ENCODE measurements at regions not wholly inside any gene's neighbourhood (a gene's known extent, or its start where the extent isn't known, plus 50 kb on each side); places are given as distances from the start of the nearest gene placed in this dataset.

DNA sequence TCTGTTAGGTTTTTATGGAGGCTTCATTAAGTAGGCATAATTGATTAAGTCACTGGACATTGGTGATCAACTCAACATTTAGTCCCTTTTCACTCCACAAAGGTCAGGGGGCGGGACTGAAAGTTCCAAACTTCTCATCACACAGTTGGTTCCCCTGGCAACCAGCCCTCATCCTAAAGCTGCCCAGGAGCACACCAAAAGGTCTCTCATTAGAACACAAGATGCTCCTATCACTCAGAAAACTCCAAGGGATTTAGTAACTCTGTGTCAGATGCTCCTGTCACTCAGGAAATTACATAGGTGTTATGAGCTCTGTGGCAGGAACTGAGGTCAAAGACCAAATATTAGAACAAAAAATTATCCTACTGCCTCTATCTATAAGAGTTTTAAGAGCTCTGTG, 321.5 kb downstream of the OTOL1 start:
- DNase-seq, result no peak

DNA sequence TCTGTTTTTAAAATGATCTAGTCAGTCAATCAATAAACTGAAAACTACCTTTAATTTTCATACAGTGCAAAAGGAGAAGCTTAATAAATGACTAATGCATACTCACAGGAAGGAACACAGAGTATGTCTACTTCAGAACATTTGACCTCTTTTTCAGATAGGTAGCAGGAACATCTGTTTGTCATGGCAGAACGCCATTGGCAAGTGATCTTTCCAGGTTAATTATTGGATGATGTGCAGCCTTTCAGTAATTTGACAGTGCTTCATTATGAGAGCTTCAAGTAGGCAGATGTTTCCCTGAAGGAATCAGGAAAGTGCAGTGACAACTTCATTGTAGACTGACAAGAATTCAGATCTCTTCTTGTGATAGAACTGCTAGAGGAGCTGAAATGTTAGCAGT, 325.0 kb downstream of the OTOL1 start:
- DNase-seq, result peak; percentile 84

DNA sequence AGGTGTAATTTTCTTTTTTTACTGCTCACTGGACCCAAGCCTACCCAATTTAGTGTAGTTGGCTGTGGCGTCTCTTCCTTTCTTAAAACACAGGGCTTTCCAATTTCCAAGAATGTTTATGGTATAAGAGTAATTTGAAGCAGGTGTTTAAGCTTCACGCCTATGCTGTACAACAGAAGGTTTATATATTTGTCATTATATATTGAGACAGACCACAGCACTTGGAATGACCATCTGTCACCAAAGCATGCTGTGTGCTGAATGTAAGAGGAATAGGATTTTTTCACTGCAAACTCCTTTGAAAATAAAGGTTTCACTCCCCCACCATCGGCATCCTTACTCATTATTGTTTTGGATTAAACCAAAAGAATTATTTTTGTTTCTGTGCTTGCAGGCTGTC, 325.7 kb downstream of the OTOL1 start:
- peak; percentile 64 for DNase-seq

DNA sequence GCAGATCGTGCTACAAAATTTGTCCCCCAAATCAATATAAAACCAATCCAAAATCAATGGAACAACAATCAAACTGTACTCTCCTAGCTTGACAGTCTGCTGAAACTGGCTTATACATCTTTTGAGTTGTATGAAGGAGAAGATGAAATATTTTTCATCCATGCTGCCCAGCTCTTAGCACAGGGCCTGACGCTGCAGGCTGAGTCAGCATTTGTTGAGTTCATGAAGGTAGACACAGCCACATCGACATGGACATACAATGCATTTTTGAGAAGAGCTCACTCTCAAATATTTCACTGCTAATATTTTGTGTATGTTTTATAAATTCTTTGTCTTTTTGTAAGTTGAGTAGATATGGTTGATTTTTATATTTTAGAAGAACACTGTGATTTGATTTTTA, 327.3 kb downstream of the OTOL1 start:
- DNase-seq, result no peak

DNA sequence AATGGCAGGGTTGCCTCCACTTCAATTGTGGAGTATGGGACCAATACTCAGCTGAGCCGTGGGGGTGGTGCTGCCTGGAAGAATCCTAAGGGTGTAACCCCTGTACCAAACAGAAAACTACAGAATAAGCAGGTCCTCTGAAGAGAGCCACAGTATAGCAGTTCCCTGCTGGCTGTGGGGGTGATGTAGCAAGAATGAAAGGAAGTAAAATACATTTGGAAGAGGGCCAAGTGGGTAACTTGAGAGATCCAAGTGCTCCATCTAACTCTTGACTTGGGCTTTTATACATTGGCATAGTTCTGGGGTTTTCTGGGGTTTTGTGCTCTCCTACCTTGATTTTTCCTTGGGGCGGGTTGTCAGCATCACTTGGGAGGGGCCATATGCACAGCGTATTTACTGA, 341.4 kb downstream of the OTOL1 start:
- peak; percentile 64 for DNase-seq

DNA sequence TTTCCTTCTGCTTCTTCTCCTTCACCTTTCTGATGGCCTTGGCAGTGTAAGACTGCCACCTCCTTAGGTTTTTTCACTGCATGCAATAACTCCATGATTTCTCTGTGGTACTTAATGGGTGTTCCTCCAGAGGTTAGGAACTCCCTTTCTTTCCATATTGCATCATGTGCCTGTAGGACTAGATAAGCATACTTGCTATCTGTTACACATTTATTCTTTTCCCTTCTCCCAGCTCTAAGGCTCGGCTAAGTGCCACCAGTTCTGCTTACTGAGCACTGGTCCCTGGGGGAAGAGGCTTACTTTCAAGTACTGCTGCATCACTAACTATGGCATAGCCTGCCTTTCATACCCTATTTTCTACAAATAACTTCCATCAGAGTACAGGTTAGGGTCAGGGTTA, 351.8 kb downstream of the OTOL1 start:
- no peak for DNase-seq

DNA sequence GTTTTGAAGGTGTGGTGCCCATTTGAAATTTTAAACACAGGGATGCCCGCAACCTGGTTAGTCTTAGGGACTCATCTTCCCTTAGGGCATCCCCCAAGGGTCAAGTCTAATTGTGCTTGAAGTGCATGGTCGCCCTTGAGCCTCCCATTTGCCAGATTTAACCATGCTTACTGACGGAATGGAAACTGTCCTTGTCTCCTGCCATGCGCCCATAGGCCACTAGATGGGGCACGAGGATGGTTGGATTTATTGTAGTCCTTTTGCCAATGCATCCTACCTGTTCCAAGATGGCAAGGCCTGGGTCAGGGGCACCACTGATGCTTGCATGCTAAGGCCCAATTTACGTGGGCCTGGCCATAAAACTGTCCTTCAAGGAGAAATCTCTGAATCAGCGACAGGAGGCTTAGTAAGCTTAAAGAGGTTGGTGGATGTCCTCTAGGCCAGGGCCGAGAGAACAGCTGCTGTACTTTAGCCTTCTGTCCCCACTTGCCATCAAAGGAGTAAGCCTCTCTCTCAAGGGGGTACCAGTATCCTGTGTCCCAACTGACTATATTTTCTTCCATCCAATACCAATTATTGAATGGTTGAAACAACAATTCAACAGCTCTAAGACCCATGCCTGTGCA, 355.4 kb downstream of the OTOL1 start:
- peak; percentile 46 for DNase-seq

DNA sequence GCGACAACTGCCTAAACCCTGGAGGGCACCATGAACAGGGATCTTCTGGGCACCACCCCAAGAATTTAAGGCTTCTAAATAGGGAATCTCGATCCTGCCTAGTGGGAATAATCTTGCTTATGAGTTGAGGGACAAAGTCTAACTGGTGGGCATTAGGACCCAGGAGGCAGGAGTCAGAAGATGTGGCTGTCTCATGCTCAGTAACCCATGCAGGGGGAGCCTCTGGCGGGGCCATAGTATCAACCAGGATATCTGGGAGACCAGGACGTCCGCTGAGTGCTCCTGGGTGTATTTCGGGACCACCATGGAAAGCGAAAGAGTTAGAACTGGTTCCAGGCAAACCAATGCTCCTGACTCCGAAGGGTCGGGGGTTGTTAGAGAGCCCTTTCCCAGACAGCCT, 356.1 kb downstream of the OTOL1 start:
- DNase-seq, result no peak

DNA sequence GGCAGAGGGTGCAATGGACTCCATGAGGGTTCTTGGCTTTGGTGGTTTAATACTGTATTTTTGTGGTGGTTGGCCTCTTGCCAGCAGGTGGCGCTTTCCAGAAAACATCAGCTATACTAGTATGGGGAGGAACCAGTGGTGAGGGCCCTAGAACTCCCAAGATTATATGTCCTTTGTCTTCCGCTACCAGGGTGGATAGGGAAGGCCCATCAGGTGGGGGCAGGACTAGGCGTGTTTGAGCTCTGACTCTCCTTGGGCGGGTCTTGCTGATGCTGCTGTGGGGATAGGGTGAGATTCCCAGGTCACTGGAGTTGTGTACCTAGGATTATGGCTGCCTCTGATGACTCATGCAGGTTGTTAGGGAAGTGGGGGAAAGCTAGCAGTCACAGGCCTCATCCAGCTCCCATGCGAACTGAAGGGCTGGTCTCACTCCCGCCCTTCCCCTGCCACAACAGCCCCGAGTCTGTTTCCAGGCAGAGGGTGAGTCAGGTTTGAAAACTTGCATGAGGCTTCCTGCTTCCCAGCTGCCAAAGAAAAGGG, 357.7 kb downstream of the OTOL1 start:
- DNase-seq, result peak; percentile 48

DNA sequence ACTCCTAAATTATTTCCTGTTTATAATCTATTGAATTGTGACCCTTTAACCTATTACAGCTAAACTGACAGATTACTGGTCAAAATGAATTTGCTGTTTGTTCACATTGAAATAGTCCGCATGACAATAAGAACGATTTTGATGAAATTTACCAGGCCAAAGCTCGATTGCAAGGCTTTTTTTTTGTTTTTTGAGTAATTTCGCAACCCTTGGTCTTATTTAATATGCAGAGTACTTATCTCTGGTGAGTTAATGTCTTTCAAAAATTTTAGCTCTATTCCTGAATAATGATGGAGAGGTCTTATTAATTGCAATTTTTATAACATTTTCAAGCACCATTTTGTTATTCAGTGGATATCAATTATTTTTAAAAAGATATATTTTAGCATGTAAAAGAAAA, 362.4 kb downstream of the OTOL1 start:
- DNase-seq, result no peak

DNA sequence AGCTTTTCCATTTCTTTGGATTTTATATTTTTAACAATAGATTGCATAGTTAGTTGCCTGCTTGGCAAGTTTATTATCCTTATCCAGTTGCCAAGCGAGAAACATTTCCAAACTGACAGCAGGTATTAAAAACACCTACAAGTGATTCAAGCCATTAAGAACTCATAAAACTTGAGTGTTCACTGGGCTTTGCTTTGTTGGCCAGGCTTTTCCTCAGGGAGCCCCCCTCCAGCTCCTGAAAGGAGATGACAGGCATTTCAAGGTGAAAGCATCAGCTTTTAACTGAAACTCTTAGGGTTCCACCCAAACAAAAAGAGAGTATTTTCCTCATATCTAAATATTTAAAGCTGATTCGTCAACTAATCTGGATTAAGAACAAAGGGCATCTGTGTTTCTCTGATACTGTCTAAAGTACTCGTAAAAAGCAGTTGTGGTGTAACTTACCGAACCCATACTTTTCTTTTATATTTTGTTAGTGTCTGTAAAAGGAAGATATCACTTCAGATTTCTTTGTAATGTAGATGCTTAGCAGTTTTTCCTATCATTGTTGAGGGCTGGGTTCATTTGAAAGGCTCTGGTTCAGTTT, 363.4 kb downstream of the OTOL1 start:
- peak; percentile 13 for DNase-seq

DNA sequence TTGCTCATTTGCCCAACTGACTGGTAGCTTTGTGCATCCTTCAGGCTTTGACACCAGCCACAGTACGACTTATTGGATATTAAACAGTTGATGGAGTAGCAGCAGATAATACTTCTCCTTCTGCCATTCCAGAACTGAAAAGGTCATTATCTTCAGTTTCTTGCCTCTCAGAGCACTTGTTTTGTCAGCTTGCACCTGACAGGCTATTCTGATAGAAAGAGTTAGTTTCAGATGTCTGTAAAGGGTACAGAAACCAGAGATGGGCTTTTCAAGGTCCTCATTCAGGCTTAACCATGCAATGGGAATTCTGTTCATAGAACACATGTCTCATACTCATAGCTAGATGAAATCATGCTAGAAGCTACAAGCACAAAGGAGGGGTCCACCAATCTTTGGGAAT, 367.2 kb downstream of the OTOL1 start:
- no peak for DNase-seq

DNA sequence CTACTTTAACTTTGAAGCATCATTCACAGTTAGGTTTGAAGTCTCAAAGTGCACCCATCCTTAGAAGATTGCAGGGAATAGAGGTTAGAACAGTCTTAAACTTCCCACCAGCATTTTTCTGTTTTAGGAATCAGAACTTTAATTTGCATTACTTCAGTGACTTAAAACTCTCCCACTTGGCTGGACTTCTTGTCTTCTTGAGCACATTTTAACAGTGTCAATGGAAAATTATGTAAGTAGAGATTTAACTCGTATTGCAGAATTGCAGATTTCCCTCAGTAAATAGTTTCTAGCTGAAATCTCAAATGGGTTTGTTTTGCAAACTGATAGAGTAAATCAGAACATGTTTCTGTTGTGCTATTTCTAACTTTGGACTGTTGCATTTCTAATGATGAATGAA, 369.6 kb downstream of the OTOL1 start:
- DNase-seq, result no peak

DNA sequence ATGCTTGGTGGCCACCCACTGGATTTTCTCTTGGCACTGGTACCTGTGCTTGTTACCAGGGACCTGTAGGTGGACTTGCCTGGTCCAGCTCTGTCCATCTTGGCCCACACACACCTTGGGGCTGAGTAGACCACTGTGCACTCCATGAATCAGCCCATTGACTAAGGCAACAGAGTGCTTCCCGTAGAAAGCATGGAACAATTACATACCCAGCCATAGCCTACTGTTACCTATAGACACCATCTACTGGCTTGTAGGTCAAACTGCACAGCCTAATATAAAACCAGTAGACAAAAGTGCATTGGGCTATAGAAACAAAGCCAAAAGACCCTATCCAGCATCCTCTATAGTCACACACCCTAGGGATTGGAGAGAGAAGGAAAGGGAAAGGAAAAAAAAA, 378.9 kb downstream of the OTOL1 start:
- no peak for DNase-seq

DNA sequence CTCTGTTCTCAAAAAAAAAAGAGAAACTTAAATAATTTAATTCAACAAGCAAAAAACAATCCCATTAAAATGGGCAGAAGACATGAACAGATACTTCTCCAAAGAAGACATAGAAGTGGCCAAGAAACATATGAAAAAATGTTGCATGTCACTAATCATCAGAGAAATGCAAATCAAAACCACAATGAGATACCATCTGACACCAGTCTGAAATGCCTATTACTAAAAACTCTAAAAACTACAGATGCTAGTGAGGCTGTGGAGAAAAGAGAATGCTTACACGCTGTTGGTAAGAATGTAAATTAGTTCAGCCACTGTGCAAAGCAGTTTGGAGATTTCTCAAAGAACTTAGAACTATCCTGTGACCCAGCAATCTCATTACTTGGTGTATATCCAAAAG, 382.9 kb downstream of the OTOL1 start:
- no peak for DNase-seq

DNA sequence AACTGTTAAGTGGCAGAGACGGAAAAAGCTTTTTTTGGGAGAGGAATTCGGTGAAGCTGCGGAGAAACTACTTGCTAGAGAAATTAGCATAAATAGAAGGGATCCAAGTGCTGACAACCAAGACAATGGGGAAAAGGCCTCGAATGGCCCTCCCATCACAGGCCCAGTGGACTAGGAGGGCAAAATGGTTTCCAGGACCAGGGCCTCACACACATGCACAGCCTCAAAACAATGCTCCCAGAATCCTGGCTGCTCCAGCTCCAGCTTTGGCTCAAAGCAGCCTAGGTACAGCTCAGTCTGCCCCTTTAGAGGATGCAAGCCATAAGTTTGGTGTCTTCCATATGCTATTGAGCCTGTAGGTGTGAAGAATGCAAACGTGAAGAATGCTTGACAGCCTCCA, 388.2 kb downstream of the OTOL1 start:
- no peak for DNase-seq

DNA sequence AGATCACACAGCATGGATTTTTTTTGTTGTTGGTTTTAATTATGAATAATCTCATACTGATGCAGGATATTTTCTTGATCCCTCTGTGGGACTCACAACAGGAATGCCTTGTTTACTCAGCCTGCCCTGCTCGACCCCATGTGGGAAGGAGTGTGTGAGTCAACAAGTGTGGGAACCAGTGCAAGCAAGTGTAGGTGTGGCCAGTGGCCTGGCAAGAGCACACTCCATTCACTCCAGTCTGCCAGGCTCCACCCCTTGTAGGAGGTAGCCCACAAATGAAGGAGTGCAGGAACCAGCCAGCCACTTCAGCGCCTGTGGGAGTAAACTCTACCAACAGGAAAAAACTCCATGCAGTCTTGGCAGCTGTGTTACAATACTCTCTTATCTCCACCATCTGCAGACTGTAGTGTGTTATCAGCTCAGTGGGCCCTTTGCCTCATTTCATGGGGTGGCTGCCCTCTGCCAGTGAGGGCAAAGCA, 393.6 kb downstream of the OTOL1 start:
- DNase-seq, result peak; percentile 1

DNA sequence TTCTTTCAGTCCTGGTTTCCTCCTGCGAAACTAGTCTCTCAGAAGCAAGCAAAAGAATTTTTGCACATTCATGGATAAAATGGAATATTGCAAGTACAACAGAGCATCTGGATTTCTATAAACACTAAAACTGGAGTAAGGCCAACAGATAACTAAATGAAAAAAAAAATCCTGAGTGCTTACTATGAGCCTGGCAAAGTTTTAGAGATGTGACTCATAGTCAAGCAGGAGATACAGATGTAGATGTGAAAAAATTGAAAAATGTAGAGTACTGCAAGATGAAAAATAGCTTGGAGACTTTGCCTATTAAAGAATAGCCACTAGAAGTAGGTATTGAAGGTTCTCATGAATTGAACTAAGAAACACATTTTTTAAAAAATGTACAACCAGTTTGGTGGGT, 397.4 kb downstream of the OTOL1 start:
- DNase-seq, result no peak

DNA sequence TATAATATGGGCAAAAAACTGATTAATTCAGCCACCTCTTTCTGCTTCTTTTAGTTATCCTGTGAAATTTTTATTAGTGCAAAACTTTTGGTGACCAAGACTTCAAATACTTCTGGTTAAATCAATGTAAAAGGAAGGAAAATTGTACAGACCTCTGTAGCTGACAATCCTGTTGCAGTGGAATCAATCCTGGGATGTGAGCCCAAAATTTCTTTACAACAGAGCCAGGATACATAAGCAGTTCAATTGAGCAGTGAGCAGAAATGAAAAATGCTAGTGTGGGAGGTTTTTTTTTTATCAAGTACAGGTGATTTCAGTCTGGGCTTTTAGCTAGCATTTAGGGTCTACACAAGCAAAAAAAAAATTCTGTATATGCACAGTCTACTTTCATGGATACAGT, 398.0 kb downstream of the OTOL1 start:
- DNase-seq, result no peak

DNA sequence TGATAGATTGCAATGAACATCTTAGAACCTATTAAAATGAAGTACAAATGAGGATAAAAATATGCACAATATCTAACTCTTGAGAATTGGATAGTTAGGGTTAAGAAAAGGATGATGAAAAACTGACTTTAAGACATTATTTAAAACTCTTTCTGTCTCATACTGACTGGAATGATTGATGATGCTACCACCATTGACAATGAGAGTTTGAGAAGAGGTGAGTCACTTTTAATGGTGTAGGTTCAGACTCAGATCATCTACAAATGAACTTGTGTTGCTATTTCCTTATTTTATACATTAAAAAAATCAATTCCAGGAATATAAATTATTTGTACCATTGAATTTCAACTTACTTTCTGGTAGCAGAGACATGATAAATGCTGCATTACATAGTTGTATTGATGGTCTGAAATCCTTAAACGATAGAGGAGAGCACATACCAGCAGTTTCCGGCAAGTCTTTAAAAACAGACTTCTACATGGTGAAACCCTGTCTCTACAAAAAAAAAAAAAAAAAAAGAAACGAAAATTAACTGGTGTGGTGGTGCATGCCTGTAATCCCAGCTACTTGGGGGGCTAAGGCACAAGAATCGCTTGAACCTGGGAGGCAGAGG, 409.0 kb downstream of the OTOL1 start:
- no peak for DNase-seq

DNA sequence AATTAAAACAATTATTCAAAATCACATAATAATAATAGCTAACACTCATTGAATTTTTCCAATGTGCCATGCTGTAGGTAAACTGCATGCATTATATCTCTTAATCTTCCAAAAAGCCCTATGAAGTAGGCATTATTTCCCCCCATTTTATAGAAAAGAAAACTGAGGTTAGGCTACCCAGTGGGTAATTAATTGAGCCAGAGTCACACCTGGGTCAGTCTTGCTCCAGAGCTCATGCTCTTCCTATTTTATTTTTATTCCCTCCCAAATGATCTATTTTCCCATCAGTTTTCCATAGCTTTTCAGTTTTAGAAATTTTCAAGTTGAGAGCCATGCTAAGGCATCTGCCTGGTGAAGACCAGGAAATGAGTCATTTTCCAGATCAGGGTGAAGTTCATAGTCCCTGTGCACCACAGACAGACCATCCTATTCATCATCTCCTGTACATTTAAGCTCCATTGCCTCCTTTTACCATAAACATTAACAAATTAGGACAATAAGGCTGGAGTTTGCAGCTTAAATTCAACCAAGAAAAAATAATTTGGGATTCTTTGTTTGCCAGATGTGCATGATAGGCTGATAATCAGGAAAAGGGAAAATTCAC, 417.3 kb downstream of the OTOL1 start:
- DNase-seq, result no peak

DNA sequence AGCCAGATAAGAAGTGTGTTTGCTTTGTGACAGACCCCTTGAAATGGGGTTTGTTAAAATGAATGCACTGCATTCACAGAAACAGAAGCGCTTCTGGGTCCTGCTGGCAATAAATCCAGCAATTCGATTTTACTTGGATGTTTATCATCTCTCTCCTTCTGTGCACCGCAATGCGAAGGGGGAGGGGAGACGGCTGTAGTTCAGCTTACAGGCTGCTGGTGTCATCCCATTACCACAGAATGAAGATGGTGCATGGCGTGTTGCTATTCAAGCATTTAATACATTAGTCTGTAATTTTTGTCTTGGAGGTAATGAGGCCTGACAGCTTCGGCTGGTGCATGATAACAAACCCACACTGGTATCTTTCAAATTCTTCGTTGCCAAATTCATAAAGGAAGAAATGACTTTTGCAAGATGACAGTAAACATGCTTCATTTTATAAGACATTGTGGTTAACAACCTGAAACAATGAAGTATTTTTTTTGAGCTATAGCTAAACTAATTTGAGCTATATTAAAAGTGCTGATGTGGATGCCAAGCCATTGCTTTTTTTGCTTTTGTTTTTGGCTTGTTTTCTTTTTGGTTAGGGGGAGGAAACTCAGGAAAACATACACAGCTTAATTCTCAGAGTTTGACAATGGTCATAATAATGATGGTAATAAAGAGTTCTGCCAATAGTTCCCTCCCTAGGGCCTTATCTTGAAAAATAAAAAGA, 418.3 kb downstream of the OTOL1 start:
- DNase-seq, result peak; percentile 81

DNA sequence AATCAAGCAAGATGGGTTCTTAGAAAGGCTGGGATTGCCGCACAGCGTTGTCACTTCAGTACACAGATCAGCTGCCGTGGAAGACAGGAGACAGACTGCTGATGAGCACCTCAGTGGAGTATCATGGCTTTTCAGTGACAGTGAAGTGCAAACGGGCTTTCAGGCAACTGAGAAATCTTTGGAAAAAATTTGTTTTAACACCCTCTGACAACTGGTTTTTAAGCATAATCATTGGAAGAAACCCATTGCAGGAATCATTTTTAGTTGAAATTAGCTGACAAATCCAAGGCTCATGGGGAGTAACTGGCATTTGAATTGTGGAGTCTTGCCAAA, 418.8 kb downstream of the OTOL1 start:
- peak; percentile 46 for DNase-seq

DNA sequence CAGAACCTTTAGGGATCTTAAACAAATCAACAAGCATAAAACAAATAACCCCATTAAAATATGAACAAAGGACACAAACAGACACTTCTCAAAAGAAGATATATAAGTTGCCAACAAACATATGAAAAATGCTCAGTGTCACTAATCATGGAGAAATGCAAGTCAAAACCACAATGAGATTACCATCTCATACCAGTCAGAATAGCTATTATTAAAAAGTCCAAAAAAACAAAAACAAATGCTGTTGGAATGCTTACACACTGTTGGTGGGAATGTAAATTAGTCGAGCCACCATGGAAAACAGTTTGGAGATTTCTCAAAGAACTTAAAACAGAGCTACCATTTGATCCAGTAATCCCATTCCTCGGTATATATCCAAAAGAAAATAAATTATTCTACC, 423.6 kb downstream of the OTOL1 start:
- DNase-seq, result no peak

All from NCI-H69 (cell line).